Left colon (tissue), 2 donors: ENCODE measurements at regions not wholly inside any gene's neighbourhood (a gene's known extent, or its start where the extent isn't known, plus 50 kb on each side); places are given as distances from the start of the nearest gene placed in this dataset.
"Not testable (repeated sequence)": the region's sequence is repeated elsewhere in the genome, so short reads cannot be mapped to it uniquely, and the experiment has no call there.

Source experiments
- ATAC-seq: fragments of 200-7000 bp; cut with Tn5 transposase; one replicate; pipeline ENCODE4 v1.9.1; 2020; ENCODE audit warnings: mild to moderate bottlenecking, moderate library complexity
- DNase-seq, 2 donors: peaks; one replicate each; pipeline ENCODE4 v3.0.0-alpha.2; 2020
- intact Hi-C, 2 donors: fragments of 100-400 bp; cut with DNase I in 1 of 2; cut with micrococcal nuclease in 1 of 2; formaldehyde crosslinking; loops; one replicate each; pipeline versions ENCODE4 v1.11.2 to v1.14.0; 2022; cut with DNase I, micrococcal nuclease
- donor health status: DM: no; HTN: no; CAD: no.
- donor health status: DM: yes; HTN: yes; CAD: no.

DNA sequence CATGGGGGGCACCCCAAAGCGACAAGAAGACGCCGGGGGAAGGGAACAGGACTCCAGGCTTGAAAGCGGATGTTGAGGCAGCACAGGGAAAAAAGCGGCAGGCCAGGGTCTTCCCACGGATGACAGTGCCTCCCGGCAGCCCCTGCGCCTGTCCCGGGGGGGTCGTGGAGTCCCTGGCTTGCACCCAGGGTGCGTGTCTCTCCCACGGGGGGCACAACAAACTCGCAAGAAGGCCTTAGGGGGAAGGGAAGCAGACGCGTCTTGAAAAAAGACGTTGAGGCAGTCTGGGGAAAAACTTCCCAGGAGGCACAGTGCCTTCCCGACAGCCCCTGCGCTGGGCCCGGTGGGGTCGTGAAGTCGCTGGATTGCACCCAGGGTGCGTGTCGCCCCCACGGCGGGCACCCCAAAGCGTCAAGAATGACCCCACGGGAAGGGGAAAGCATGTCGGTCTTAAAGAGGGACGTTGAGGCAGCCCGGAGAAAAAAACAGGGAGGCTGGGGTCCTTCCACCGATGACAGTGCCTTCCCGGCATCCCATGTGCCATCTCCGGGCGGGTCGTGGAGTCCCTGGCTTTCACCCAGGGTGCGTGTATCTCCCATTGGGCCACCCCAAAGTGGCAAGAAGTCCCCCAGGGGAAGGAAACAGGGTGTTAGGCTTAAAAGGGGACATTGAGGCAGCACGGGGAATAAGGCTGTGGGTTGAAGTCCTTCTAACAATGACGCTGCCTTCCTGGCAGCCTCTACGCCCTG, 159.9 kb upstream of the ALG10B start:
- no peak for DNase-seq
- intact Hi-C loops: no loop called here

GRCh38 chr12:38157274-38157932, 159.2 kb upstream of the ALG10B start:
- DNase-seq: no peak
- intact Hi-C loops: no loop called here
- ATAC-seq: no peak

More for the DNA sequence above, 159.9 kb upstream of the ALG10B start:
- no peak for ATAC-seq

GRCh38 chr12:38157933-38158401, 158.6 kb upstream of the ALG10B start:
- no peak for DNase-seq
- intact Hi-C loops: no loop called here

GRCh38 chr12:38158428-38159091, 158.0 kb upstream of the ALG10B start:
- no peak for DNase-seq
- intact Hi-C loops: no loop called here
- no peak for ATAC-seq

More at GRCh38 chr12:38157933-38158401, 158.6 kb upstream of the ALG10B start:
- ATAC-seq: no peak

DNA sequence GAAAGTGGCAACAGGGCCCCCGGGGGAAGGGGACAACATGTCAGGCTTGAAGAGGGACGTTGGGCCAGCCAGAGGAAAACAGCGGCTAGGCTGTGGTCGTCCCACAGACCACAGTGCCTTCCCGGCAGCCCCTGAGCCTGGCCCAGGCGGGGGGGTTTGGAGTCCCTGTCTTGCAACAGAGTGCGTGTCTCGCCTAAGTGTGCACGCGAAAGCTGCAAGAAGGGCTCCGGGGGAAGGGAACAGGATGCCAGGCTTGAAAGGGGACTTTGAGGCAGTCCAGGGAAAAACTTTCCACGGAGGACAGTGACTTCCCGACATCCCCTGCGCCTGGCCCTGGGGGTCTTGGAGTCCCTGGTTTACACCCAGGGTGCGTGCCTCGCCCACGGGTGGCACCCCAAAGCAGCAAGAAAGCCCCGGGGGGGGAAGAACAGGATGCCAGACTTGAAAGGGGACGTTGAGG, 157.5 kb upstream of the ALG10B start:
- ATAC-seq: no peak
- intact Hi-C loops: no loop called here
- no peak for DNase-seq

- ATAC-seq: no peak
- intact Hi-C loops: no loop called here
- DNase-seq: no peak
Observed at GRCh38 chr12:38159591-38160317, 156.8 kb upstream of the ALG10B start.

DNA sequence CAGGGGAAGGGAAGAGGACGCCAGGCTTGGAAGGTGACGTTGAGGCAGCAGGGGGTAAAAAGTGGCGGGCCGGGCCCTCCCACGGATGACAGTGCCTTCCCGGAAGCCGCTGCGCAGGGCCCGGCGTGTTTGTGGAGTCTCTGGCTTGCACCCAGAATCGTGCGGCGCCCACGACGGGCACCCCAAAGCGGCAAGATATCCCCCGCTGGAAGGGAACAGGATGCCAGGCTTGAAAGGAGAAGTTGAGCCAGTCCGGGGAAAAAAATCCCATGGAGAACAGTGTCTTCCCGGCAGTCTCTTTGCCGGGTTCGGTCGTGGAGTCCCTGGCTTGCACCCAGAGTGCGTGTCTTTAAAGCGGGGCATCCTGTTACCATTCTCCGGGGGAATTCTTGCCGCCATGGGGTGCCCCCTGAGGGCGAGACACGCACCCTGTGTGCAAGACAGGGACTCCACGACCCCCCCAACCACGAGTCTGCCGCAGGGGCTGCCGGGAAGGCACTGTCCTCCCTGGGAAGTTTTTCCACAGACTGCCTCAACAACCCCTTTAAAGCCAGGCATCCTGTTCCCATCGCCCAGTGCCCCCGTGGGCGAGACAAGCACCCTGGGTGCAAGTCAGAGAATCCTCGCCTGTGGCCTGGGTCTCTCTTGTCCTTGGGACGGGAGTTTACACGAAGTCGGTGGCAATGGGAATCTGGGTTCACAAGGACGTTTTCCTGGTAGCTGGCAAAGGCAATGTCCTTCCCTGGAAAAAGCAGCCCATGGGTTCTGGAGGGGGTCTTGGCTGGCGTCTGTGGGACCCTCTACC, 156.1 kb upstream of the ALG10B start:
- intact Hi-C loops: no loop called here
- no peak for ATAC-seq
- no peak for DNase-seq

DNA sequence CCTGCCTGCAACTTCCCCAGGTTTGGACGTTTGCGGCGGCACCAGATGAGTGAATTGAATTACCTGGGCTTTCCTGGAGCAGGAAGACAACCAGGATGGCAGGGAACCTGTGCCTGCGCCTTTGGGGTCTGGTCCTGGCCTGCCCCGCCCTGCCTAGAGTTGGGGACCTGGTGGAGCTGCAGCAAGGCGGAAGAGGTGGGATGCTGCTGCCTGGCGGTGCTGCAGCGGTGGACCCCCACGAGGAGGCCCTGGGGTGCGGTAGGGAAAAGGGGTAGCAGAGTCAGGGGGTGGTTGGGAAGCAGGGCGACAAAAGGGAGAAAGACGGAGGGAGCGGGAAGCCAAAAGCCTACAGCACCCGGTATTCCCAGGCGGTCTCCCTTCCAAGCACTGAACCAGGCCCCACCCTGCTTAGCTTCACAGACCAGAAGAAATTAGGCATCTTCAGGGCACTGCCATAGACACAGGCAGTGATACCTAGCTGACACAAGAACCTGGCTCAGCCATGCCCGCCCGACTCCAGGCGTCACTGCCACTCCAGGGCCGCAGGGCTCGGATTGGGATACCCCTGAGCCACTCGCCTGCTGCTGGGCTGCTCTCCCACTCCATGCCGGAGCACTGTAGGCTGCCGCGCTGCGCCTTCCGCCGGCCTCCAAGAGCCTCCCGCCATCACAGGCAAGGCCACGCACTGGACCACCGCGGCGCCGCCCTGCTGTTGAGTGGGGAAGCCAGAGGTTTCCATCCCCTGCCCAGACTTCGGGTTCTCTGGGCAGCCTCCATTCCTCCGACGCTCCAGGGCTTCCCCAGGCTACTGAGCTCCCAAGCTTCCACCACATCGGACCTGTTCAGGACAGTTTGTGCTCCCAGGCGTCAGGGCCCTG, 155.2 kb upstream of the ALG10B start:
- intact Hi-C loops: no loop called here
- no peak for ATAC-seq
- no peak for DNase-seq

- ATAC-seq (no peak), DNase-seq (no peak)
- intact Hi-C loops: no loop called here
Observed at GRCh38 chr12:38162013-38162412, 154.6 kb upstream of the ALG10B start.

DNA sequence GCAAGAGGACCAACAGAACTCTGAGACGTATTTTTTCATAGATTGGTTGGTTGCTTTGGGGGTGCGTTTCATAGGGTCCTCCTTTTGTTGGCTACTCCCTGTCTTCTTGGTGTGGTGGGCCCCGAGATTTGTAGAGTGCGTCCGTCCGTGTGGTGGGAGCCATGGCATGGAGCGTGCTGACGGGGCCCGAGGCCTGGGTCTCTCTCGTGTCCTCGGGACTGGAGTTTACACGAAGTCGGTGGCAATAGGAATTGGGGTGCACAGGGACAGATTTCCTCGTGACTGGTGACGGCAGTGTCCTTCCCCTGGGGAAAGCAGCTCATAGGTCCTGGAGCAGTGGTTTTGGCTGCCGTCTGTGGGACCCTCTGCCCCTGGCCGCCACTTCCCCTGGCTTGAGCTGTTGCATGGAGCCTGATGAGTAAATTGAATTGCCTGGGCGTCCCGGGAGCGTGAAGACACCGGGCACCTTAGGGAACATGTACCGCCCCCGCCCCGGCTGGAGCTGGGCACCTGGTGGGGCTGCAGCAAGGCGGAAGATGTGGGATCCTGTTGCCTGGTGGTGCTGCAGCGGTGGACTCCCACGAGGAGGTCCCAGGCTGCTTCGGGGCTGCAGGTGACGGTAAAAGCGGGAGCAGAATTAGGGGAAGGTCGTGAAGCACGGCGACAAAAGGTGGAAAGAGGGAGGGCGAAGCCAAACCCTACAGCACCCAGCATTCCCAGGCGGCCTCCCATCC, 153.7 kb upstream of the ALG10B start:
- intact Hi-C loops: no loop called here
- DNase-seq (no peak), ATAC-seq (no peak)

GRCh38 chr12:38163442-38163801, 153.2 kb upstream of the ALG10B start:
- intact Hi-C loops: no loop called here
- ATAC-seq: no peak
- no peak for DNase-seq

DNA sequence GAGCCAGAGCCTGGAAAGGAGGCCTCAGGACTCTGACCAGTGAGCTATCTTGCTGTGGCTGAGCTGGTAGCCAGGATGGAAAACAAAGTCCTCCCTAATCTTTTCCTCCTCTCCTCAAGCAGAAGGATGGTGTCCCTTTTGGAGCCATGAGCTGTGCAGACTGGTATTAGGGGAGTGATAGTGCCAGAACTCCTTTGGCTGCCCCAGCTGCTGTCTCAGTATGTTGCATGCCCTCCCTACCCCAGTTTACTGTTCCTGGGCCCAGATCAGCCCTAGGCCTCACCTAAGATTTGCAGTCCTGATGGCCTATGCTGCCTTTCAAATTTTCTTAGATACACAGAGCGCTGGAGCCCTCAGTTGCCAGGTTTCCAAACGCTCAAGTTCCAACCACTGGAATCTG, 150.3 kb upstream of the ALG10B start:
- no peak for DNase-seq
- no peak for ATAC-seq
- intact Hi-C loops: no loop called here

DNA sequence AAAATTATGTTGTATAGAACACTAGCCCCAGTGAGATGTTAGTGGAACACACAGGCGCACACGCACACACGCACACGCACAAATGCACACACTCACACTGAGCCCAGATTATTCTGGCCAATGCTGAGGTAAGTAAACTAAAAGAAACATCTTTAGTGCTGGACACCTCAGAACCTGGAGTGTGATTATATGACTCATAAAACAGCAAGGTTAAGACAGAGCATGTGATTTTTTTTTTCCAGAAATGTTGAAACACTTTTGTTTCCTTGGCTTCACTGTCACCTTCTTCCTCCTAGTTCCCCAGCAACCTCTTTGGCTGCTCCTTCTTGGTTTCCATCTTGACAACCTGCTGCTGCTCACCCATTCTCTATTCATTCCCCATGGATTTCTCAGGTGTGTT, 141.0 kb upstream of the ALG10B start:
- no peak for ATAC-seq
- intact Hi-C loops: no loop called here
- DNase-seq: no peak

DNA sequence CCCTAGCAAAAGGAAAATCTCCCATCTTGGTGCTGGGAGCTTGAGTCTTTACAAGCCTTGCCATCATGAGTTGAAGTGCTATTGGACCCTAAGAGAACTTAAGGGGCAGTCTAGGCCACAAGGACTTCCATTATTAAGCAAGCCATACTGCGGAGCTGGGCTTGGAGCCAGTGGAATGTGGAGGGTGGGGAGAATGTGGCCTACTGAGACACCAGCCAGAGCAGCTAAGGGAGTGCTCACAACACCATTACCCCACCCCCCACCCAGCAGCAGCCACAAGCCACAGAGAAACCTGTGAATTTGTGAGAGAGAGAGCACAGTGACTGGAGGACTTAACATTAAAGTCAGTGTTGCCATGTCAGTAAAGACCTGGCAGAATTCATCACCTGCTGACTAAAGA, 133.0 kb upstream of the ALG10B start:
- intact Hi-C loops, DNase-seq, ATAC-seq: not testable (repeated sequence)

DNA sequence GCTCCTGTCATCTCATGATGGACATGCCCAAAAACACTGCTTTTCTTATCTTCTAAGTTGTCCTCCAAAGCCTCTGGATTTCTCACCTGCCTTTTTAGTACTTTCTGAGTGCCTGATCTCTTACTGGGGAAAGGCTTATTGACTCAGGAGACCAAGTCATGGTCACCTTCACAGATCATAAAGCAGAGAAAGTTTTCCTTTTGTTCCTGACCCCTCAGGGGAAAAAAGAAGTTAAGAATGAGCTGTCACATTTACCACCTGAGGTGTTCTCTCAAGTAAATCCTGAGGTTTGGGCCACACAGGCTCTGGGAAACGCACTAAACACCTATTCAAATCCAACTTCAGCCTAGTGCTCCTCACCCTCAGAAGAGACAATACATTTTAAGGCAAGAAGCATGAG, 119.3 kb upstream of the ALG10B start:
- ATAC-seq, DNase-seq, intact Hi-C loops: not testable (repeated sequence)

DNA sequence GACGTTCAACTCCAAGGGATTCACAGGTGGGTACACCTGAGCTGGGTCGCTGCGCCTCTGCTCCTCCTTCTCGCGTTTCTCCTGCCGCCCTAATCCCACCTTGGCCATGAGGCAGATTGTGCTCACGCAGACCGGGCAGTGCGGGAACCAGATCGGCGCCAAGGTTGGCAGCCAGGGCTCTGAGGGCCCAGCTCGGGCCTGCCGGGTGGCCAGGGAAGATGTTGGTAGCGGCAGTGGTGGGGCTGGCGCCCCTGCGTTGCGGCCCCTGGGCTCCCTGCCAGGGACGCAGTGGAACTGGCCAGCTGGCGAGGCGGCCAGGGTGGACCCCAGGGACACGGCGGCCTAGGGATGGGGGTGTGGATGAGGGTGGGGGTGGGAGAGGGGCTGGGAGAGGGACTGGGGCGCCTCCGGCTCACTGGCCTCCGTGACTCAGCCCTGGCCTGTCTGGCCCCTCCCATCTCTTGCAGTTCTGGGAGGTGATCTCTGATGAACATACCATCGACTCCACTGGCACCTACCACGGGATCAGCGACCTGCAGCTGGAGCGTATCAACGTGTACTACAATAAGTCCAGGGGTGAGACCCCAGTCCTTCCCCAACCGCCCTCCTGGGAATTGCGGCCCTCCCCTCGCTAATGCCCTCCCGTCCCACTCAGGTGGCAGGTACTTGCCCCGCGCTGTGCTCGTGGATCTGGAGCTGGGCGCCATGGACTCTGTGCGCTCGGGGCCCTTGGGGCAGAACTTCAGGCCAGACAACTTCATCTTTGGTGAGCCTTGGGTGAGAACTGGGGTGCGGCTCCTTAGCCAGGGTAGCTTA, 114.9 kb upstream of the ALG10B start:
- intact Hi-C loops: no loop called here
- ATAC-seq (no peak), DNase-seq (no peak)
